ENCODE measurements at regions not wholly inside any gene's neighbourhood (a gene's known extent, or its start where the extent isn't known, plus 50 kb on each side); places are given as distances from the start of the nearest gene placed in this dataset.

DNA sequence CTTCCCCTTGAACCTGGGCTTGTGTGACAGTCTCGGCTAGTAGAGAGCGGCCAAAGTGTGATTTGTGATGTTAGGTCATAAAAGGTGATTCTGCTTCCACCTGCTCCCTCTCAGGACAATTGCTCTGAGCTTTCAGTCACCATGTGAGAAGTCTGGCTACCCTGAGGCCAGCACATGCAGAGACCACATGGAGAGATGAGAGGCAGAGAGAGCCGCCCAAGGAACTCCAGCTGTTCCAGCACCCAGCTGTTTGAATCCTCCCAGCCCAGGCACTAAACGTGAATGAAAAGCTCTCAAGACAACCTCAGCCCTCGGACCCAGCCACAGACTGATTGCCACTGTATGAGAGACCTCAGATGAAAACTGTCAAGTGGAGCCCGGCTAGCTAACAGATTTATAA lies 143.4 kb upstream of the EEF1E1 start (continued):
- TF ChIP-seq, protein P1, sequence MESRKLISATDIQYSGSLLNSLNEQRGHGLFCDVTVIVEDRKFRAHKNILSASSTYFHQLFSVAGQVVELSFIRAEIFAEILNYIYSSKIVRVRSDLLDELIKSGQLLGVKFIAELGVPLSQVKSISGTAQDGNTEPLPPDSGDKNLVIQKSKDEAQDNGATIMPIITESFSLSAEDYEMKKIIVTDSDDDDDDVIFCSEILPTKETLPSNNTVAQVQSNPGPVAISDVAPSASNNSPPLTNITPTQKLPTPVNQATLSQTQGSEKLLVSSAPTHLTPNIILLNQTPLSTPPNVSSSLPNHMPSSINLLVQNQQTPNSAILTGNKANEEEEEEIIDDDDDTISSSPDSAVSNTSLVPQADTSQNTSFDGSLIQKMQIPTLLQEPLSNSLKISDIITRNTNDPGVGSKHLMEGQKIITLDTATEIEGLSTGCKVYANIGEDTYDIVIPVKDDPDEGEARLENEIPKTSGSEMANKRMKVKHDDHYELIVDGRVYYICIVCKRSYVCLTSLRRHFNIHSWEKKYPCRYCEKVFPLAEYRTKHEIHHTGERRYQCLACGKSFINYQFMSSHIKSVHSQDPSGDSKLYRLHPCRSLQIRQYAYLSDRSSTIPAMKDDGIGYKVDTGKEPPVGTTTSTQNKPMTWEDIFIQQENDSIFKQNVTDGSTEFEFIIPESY (IDR thresholded peaks at IDR 0.05), result no peak
- TF ChIP-seq, protein P2, sequence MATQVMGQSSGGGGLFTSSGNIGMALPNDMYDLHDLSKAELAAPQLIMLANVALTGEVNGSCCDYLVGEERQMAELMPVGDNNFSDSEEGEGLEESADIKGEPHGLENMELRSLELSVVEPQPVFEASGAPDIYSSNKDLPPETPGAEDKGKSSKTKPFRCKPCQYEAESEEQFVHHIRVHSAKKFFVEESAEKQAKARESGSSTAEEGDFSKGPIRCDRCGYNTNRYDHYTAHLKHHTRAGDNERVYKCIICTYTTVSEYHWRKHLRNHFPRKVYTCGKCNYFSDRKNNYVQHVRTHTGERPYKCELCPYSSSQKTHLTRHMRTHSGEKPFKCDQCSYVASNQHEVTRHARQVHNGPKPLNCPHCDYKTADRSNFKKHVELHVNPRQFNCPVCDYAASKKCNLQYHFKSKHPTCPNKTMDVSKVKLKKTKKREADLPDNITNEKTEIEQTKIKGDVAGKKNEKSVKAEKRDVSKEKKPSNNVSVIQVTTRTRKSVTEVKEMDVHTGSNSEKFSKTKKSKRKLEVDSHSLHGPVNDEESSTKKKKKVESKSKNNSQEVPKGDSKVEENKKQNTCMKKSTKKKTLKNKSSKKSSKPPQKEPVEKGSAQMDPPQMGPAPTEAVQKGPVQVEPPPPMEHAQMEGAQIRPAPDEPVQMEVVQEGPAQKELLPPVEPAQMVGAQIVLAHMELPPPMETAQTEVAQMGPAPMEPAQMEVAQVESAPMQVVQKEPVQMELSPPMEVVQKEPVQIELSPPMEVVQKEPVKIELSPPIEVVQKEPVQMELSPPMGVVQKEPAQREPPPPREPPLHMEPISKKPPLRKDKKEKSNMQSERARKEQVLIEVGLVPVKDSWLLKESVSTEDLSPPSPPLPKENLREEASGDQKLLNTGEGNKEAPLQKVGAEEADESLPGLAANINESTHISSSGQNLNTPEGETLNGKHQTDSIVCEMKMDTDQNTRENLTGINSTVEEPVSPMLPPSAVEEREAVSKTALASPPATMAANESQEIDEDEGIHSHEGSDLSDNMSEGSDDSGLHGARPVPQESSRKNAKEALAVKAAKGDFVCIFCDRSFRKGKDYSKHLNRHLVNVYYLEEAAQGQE (IDR thresholded peaks at IDR 0.05; ENCODE audit: low read depth, low read length), result no peak
- TF ChIP-seq, protein P3, sequence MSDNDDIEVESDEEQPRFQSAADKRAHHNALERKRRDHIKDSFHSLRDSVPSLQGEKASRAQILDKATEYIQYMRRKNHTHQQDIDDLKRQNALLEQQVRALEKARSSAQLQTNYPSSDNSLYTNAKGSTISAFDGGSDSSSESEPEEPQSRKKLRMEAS (IDR thresholded peaks at IDR 0.05; ENCODE audit: low read depth, low read length), result no peak
- TF ChIP-seq, protein P4, sequence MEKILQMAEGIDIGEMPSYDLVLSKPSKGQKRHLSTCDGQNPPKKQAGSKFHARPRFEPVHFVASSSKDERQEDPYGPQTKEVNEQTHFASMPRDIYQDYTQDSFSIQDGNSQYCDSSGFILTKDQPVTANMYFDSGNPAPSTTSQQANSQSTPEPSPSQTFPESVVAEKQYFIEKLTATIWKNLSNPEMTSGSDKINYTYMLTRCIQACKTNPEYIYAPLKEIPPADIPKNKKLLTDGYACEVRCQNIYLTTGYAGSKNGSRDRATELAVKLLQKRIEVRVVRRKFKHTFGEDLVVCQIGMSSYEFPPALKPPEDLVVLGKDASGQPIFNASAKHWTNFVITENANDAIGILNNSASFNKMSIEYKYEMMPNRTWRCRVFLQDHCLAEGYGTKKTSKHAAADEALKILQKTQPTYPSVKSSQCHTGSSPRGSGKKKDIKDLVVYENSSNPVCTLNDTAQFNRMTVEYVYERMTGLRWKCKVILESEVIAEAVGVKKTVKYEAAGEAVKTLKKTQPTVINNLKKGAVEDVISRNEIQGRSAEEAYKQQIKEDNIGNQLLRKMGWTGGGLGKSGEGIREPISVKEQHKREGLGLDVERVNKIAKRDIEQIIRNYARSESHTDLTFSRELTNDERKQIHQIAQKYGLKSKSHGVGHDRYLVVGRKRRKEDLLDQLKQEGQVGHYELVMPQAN (conservative IDR thresholded peaks at IDR 0.05), result no peak
